ENCODE measurements at regions not wholly inside any gene's neighbourhood (a gene's known extent, or its start where the extent isn't known, plus 50 kb on each side); places are given as distances from the start of the nearest gene placed in this dataset.
A peak's percentile ranks its signal among the peaks of the same experiment; 100 is the strongest.

- no peak for FAIRE-seq
- intact Hi-C loops (cut with DNase I) = no loop called here
- H3K27ac ChIP-seq (ENCODE audit: low read depth in 2 of 2, low read length in 2 of 2) = no peak overlapping the region
- H3K9ac ChIP-seq (ENCODE audit: low read length in 3 of 3) = no peak overlapping the region
- DNase-seq = no peak
- no peaks in the 10 kb centered on the region for H3K27me3 ChIP-seq (ENCODE audit: control insufficient read depth, insufficient read depth, low read length)
- TF ChIP-seq CTCF (IDR thresholded peaks at IDR 0.05; ENCODE audit: borderline replicate concordance, extremely low read depth, insufficient read depth) = no peak
- H3K4me1 ChIP-seq (ENCODE audit: control insufficient read depth in 2 of 3, insufficient read depth in 2 of 3, low read depth in 1 of 3, low read length in 3 of 3) = no peaks in the 10 kb centered on the region
- H3K9me3 ChIP-seq (ENCODE audit: control insufficient read depth in 2 of 3, insufficient read depth in 1 of 3, low read length in 3 of 3) = peaks cover 0 to 3% (median 0%) of the 10 kb centered on the region in 3 donors
- no peak overlapping the region for H3K4me3 ChIP-seq (ENCODE audit: low read length in 3 of 3)
- no peaks in the 10 kb centered on the region for H3K36me3 ChIP-seq (ENCODE audit: control insufficient read depth in 2 of 3, insufficient read depth in 3 of 3, low read length in 3 of 3)
Observed at GRCh38 chr20:51148941-51149340, 126.0 kb upstream of the KCNG1 start.

GRCh38 chr20:51144476-51144875 lies 121.6 kb upstream of the KCNG1 start:
- no peak overlapping the region for H3K27ac ChIP-seq (ENCODE audit: low read depth in 2 of 2, low read length in 2 of 2)
- H3K27me3 ChIP-seq (ENCODE audit: control insufficient read depth, insufficient read depth, low read length) = no peaks in the 10 kb centered on the region
- intact Hi-C loops (cut with DNase I) = no loop called here
- H3K4me3 ChIP-seq (ENCODE audit: low read length in 3 of 3) = no peak overlapping the region
- TF ChIP-seq CTCF (IDR thresholded peaks at IDR 0.05; ENCODE audit: borderline replicate concordance, extremely low read depth, insufficient read depth) = no peak
- H3K9ac ChIP-seq (ENCODE audit: low read length in 3 of 3) = no peak overlapping the region
- H3K9me3 ChIP-seq (ENCODE audit: control insufficient read depth in 2 of 3, insufficient read depth in 1 of 3, low read length in 3 of 3) = peaks cover 0 to 3% (median 0%) of the 10 kb centered on the region in 3 donors
- FAIRE-seq (no peak), DNase-seq (peak in 1 of 5 donors; percentile 8)
- H3K36me3 ChIP-seq (ENCODE audit: control insufficient read depth in 2 of 3, insufficient read depth in 3 of 3, low read length in 3 of 3) = no peaks in the 10 kb centered on the region
- H3K4me1 ChIP-seq (ENCODE audit: control insufficient read depth in 2 of 3, insufficient read depth in 2 of 3, low read depth in 1 of 3, low read length in 3 of 3) = no peaks in the 10 kb centered on the region

- peak in 1 of 5 donors; percentile 8 for DNase-seq
- no peak overlapping the region for H3K9ac ChIP-seq (ENCODE audit: low read length in 3 of 3)
- intact Hi-C loops (cut with DNase I) = no loop called here
- no peak overlapping the region for H3K27ac ChIP-seq (ENCODE audit: low read depth in 2 of 2, low read length in 2 of 2)
- FAIRE-seq = no peak
- no peaks in the 10 kb centered on the region for H3K27me3 ChIP-seq (ENCODE audit: control insufficient read depth, insufficient read depth, low read length)
- no peak for TF ChIP-seq CTCF (IDR thresholded peaks at IDR 0.05; ENCODE audit: borderline replicate concordance, extremely low read depth, insufficient read depth)
- peaks cover 0 to 3% (median 0%) of the 10 kb centered on the region in 3 donors for H3K9me3 ChIP-seq (ENCODE audit: control insufficient read depth in 2 of 3, insufficient read depth in 1 of 3, low read length in 3 of 3)
- H3K36me3 ChIP-seq (ENCODE audit: control insufficient read depth in 2 of 3, insufficient read depth in 3 of 3, low read length in 3 of 3) = no peaks in the 10 kb centered on the region
- no peak overlapping the region for H3K4me3 ChIP-seq (ENCODE audit: low read length in 3 of 3)
- H3K4me1 ChIP-seq (ENCODE audit: control insufficient read depth in 2 of 3, insufficient read depth in 2 of 3, low read depth in 1 of 3, low read length in 3 of 3) = no peaks in the 10 kb centered on the region
Observed at GRCh38 chr20:51143652-51144051, 120.7 kb upstream of the KCNG1 start.

DNA sequence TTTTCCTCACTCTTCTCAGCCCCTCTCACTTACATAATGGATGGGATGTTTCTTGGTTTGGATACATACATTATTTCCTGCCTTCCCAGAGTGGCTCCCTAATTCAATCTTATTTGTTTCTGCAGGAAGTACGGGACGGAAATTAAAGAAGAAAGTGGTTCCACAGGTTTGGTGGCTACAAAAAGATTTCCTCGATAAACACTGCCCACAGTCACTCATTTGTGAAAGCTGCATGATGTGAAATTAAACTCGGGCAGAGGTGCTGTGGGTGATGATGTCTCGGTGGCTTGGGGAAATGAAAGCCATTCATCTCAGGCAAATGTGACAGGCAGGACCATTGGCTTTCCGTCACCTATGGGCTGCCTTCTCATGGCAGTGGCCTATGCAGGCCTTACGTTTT lies 119.5 kb upstream of the KCNG1 start:
- intact Hi-C loops (cut with DNase I) = no loop called here
- no peak overlapping the region for H3K4me3 ChIP-seq (ENCODE audit: low read length in 3 of 3)
- no peak overlapping the region for H3K27ac ChIP-seq (ENCODE audit: low read depth in 2 of 2, low read length in 2 of 2)
- H3K36me3 ChIP-seq (ENCODE audit: control insufficient read depth in 2 of 3, insufficient read depth in 3 of 3, low read length in 3 of 3) = no peaks in the 10 kb centered on the region
- no peak overlapping the region for H3K9ac ChIP-seq (ENCODE audit: low read length in 3 of 3)
- TF ChIP-seq CTCF (IDR thresholded peaks at IDR 0.05; ENCODE audit: borderline replicate concordance, extremely low read depth, insufficient read depth) = no peak
- no peak for FAIRE-seq
- H3K9me3 ChIP-seq (ENCODE audit: control insufficient read depth in 2 of 3, insufficient read depth in 1 of 3, low read length in 3 of 3) = peaks cover 0 to 3% (median 0%) of the 10 kb centered on the region in 3 donors
- peak in 3 of 5 donors; percentile 11 to 73 (median 55) for DNase-seq
- H3K4me1 ChIP-seq (ENCODE audit: control insufficient read depth in 2 of 3, insufficient read depth in 2 of 3, low read depth in 1 of 3, low read length in 3 of 3) = no peaks in the 10 kb centered on the region
- no peaks in the 10 kb centered on the region for H3K27me3 ChIP-seq (ENCODE audit: control insufficient read depth, insufficient read depth, low read length)
